KMS-11 (cell line): ENCODE measurements at regions not wholly inside any gene's neighbourhood (a gene's known extent, or its start where the extent isn't known, plus 50 kb on each side); places are given as distances from the start of the nearest gene placed in this dataset.
"Not testable (repeated sequence)": the region's sequence is repeated elsewhere in the genome, so short reads cannot be mapped to it uniquely, and the experiment has no call there.

Source experiments
- H2AFZ ChIP-seq: fragments of 200-600 bp; sonication (generic); 2 replicates; pipeline ENCODE4 v1.6.1; 2016; ENCODE audit warnings: antibody characterized with exemption, mixed run types, low read depth
- H3K27ac ChIP-seq: fragments of 200-600 bp; sonication (generic); 2 replicates; pipeline ENCODE4 v1.6.1; 2016; ENCODE audit warnings: mild to moderate bottlenecking, mixed run types
- H3K27me3 ChIP-seq: fragments of 200-600 bp; sonication (generic); 2 replicates; pipeline ENCODE4 v1.6.1; 2017; ENCODE audit warnings: mild to moderate bottlenecking, low read depth, mixed run types, moderate library complexity; ENCODE audit not compliant: insufficient read depth
- H3K36me3 ChIP-seq: fragments of 200-600 bp; sonication (generic); 2 replicates; pipeline ENCODE4 v1.6.1; 2017; ENCODE audit warnings: mild to moderate bottlenecking, mixed run types; ENCODE audit not compliant: insufficient read depth
- H3K4me1 ChIP-seq: fragments of 200-600 bp; sonication (generic); 2 replicates; pipeline ENCODE4 v1.6.1; 2016; ENCODE audit warnings: mild to moderate bottlenecking, low read depth, mixed run types; ENCODE audit not compliant: poor library complexity, severe bottlenecking
- H3K4me2 ChIP-seq: fragments of 200-600 bp; sonication (generic); 2 replicates; pipeline ENCODE4 v1.7.0; 2016; ENCODE audit warnings: mild to moderate bottlenecking, mixed run types
- H3K4me3 ChIP-seq: fragments of 200-600 bp; sonication (generic); IDR thresholded peaks from 2 replicates; pipeline ENCODE4 v1.6.1; 2017; ENCODE audit warnings: low read depth, low read length, mixed read lengths; ENCODE audit not compliant: insufficient read depth
- H3K79me2 ChIP-seq: fragments of 200-600 bp; sonication (generic); 2 replicates; pipeline ENCODE4 v1.6.1; 2016; ENCODE audit warnings: low read depth, mixed run types; ENCODE audit not compliant: insufficient read depth
- H3K9ac ChIP-seq: fragments of 200-600 bp; sonication (generic); 2 replicates; pipeline ENCODE4 v1.6.1; 2016; ENCODE audit warnings: mild to moderate bottlenecking, mixed run types
- H4K20me1 ChIP-seq: fragments of 200-600 bp; sonication (generic); 2 replicates; pipeline ENCODE4 v1.6.1; 2016; ENCODE audit warnings: mild to moderate bottlenecking, mixed run types; ENCODE audit not compliant: insufficient read depth
- CTCF ChIP-seq: fragments of 200-600 bp; sonication (generic); conservative IDR thresholded peaks from 2 replicates; pipeline ENCODE4 v1.6.1; 2017; ENCODE audit warnings: low read depth, mild to moderate bottlenecking, antibody characterized with exemption, low read length, moderate library complexity, mixed read lengths

DNA sequence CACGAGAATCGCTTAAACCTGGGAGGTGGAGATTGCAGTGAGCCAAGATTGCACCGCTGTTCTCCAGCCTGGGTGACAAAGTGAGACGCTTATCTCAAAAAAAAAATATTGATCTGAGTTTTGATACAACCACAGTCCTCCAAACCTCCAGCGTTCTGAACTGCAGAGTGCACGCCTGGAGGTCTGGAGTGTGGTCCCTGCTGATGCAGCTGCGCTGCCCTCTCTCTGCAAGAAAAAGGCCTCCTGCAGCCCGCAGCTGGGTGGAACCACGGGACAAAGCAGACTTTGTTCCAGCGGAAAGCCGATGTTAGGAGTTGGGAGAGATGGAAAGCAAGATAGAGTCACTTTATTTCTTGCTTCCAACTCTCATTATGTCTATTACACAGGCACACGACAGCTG is 144.9 kb upstream of the SOD1 start:
- TF ChIP-seq CTCF: no peak
- Histone ChIP-seq H3K79me2 (no peaks in the 10 kb centered on the region), H3K4me1 (peaks cover 8% of the 10 kb centered on the region), H3K4me2 (no peak overlapping the region), H3K27me3 (no peaks in the 10 kb centered on the region), H3K36me3 (no peaks in the 10 kb centered on the region), H2AFZ (no peak overlapping the region), H3K4me3 (no peak overlapping the region), H3K27ac (no peak overlapping the region), H4K20me1 (no peaks in the 10 kb centered on the region), H3K9ac (no peak overlapping the region)

- not testable (repeated sequence) for H3K4me1 ChIP-seq, H2AFZ ChIP-seq, H3K27me3 ChIP-seq, H3K36me3 ChIP-seq, H3K4me3 ChIP-seq, H3K9ac ChIP-seq, H3K4me2 ChIP-seq, H4K20me1 ChIP-seq, H3K79me2 ChIP-seq, H3K27ac ChIP-seq
Observed at GRCh38 chr21:31513541-31513940, 146.0 kb upstream of the SOD1 start.

DNA sequence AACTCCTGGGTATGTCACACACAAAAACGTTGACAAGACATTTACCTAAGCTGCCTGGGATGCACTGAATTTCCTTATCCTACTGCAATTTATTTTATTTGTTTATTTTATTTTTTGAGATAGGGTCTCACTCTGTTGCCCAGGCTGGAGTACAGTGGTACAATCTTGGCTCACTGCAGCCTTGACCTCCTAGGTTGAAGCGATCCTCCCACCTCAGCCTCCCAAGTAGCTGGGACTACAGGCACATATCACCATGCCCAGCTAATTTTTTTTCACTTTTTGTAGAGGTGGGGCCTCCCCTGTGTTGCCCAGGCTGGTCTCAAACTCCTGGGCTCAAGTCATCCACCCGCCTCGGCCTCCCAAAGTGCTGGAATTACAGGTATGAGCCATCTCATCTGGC is 147.5 kb upstream of the SOD1 start:
- not testable (repeated sequence) for H3K4me3 ChIP-seq, H3K36me3 ChIP-seq, H2AFZ ChIP-seq, H3K4me2 ChIP-seq, H3K9ac ChIP-seq, H3K79me2 ChIP-seq, H3K27ac ChIP-seq, H3K4me1 ChIP-seq, H3K27me3 ChIP-seq, H4K20me1 ChIP-seq

- H3K36me3 ChIP-seq: no peaks in the 10 kb centered on the region
- H4K20me1 ChIP-seq: no peaks in the 10 kb centered on the region
- H3K4me1 ChIP-seq: peaks cover 4% of the 10 kb centered on the region
- no peak overlapping the region for H3K27ac ChIP-seq
- no peak overlapping the region for H3K4me3 ChIP-seq
- H3K9ac ChIP-seq: no peak overlapping the region
- no peak overlapping the region for H3K4me2 ChIP-seq
- no peak overlapping the region for H2AFZ ChIP-seq
- TF ChIP-seq CTCF: no peak
- H3K27me3 ChIP-seq: no peaks in the 10 kb centered on the region
- H3K79me2 ChIP-seq: no peaks in the 10 kb centered on the region
Observed at GRCh38 chr21:31511258-31511657, 148.2 kb upstream of the SOD1 start.

DNA sequence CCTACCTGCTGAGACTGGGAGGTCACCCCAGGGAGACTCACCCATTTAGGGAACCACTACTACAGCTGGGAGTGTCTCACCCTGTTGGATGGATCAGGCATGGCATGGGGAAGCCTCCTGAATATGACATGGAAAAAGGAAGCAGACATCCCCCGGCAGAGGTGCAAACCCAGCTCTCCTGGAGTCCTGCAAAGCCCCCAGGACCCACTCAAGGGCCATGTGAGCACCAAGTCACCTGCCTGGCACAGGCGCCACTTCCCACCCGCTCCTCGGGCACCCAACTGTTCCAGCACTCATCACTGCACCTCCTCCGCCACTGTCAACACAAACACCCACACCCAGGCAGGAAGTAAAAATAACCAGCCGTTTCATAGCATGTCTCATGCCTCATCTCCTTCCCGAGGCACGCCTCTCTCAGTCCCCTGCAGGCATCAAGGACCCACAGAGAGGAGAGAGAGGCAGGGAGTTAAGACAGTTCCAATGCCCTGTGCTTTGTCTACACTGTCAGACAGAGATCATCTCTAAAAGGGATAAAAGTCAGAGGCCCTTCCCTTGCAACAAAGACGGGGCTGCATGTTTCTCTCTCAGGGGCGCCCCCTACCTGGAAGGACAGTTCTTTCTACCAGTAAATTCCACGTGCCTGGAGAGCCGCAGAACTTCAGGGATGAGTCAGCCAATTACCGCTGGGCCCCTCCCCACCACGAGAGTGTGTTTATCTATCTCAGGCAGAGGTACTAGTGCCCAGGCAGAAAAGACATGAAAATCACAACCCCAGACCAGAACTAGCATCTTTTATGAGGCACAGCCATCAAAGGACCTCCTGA is 150.1 kb upstream of the SOD1 start:
- no peak overlapping the region for H3K4me3 ChIP-seq
- no peak overlapping the region for H3K9ac ChIP-seq
- H2AFZ ChIP-seq: no peak overlapping the region
- H3K79me2 ChIP-seq: no peaks in the 10 kb centered on the region
- H3K36me3 ChIP-seq: no peaks in the 10 kb centered on the region
- H4K20me1 ChIP-seq: no peaks in the 10 kb centered on the region
- peak; percentile 51; the same call in 1 of the 2 replicates for TF ChIP-seq CTCF
- H3K4me1 ChIP-seq: peaks cover 4% of the 10 kb centered on the region
- no peaks in the 10 kb centered on the region for H3K27me3 ChIP-seq
- H3K27ac ChIP-seq: no peak overlapping the region
- H3K4me2 ChIP-seq: no peak overlapping the region
